Tibial nerve (tissue), 4 donors: ENCODE measurements at regions not wholly inside any gene's neighbourhood (a gene's known extent, or its start where the extent isn't known, plus 50 kb on each side); places are given as distances from the start of the nearest gene placed in this dataset.
"Not testable (repeated sequence)": the region's sequence is repeated elsewhere in the genome, so short reads cannot be mapped to it uniquely, and the experiment has no call there.

Source experiments
- DNase-seq, 2 donors: peaks; one replicate each; pipeline ENCODE4 v3.0.0-alpha.2; 2019; ENCODE audit warnings: low spot score in 2 of 2
- H3K27ac ChIP-seq, 4 donors: fragments of 200-600 bp; sonication (generic) in 3 of 4; one replicate each; pipeline ENCODE4 v1.5.1; 2017 to 2019; ENCODE audit warnings: mild to moderate bottlenecking in 1 of 4
- H3K27me3 ChIP-seq, 2 donors: fragments of 200-600 bp; sonication (generic) in 1 of 2; one replicate each; pipeline versions ENCODE4 v1.5.1 to v1.6.0; 2017 to 2019
- H3K36me3 ChIP-seq, 3 donors: fragments of 200-600 bp; sonication (generic); one replicate each; pipeline ENCODE4 v1.5.1; 2018 to 2019
- H3K4me1 ChIP-seq, 4 donors: fragments of 200-600 bp; sonication (generic) in 3 of 4; one replicate each; pipeline ENCODE4 v1.5.1; 2017 to 2019
- H3K4me3 ChIP-seq, 4 donors: fragments of 200-600 bp; sonication (generic) in 3 of 4; one replicate each; pipeline ENCODE4 v1.5.1; 2017 to 2019; ENCODE audit warnings: mild to moderate bottlenecking in 1 of 4, moderate library complexity in 1 of 4
- H3K9me3 ChIP-seq, 4 donors: fragments of 200-600 bp; sonication (generic) in 3 of 4; one replicate each; pipeline ENCODE4 v1.5.1; 2017 to 2019
- EP300 ChIP-seq, 2 donors: sonication (generic); formaldehyde crosslinking; IDR thresholded peaks; one replicate each; pipeline ENCODE4 v1.6.1; 2017; ENCODE audit warnings: antibody characterized with exemption in 2 of 2, mild to moderate bottlenecking in 1 of 2
- POLR2A ChIP-seq, 2 donors: fragments of 450-650 bp; IDR thresholded peaks; one replicate each; pipeline ENCODE4 v1.6.1; 2017; ENCODE audit warnings: antibody characterized with exemption in 2 of 2, mild to moderate bottlenecking in 2 of 2, moderate library complexity in 2 of 2
- WGBS, 2 donors: methylation state at CpG; one replicate each; pipeline ENCODE4 v1.1.5; 2018; 5-methylcytosine and 5-hydroxymethylcytosine counted together
- TF ChIP-seq, protein P1 (sequence below), 5 experiments: fragments of 200-600 bp in 3 of 5; fragments of 450-650 bp in 2 of 5; sonication (generic) in 3 of 5; IDR thresholded peaks; one replicate each; pipeline ENCODE4 v1.5.1; 2016 to 2019; ENCODE audit warnings: antibody characterized with exemption in 5 of 5, mild to moderate bottlenecking in 3 of 5, moderate library complexity in 2 of 5

DNA sequence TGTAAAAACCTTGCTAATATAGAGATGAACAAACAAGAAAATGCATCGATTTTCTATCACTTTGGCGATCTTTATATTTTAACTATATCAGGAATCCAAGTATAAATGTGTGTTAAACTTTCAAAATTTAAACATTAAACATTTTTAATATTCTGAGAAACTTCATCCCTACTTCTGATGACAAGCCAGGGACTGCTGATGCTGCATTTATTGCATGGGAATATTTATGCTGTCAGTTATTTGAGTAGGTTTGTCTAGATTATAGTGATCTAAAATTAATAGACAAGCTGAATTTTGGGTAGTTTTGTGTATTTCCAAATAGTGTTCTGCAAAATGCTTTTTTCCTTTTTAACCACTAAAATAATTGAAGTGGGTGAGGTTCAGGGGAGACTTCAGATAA is 175.3 kb downstream of the LEPR start:
- WGBS, 2 donors, result 99% methylated on average over 2 of the region's 2 CpGs
- Histone ChIP-seq H3K4me1 (no peaks in the 10 kb centered on the region), H3K9me3 (no peaks in the 10 kb centered on the region), H3K27me3 (no peaks in the 10 kb centered on the region), H3K27ac (no peak overlapping the region), H3K36me3 (peaks cover 0 to 8% (median 0%) of the 10 kb centered on the region in 3 donors), H3K4me3 (no peak overlapping the region)
- TF ChIP-seq, protein P1, sequence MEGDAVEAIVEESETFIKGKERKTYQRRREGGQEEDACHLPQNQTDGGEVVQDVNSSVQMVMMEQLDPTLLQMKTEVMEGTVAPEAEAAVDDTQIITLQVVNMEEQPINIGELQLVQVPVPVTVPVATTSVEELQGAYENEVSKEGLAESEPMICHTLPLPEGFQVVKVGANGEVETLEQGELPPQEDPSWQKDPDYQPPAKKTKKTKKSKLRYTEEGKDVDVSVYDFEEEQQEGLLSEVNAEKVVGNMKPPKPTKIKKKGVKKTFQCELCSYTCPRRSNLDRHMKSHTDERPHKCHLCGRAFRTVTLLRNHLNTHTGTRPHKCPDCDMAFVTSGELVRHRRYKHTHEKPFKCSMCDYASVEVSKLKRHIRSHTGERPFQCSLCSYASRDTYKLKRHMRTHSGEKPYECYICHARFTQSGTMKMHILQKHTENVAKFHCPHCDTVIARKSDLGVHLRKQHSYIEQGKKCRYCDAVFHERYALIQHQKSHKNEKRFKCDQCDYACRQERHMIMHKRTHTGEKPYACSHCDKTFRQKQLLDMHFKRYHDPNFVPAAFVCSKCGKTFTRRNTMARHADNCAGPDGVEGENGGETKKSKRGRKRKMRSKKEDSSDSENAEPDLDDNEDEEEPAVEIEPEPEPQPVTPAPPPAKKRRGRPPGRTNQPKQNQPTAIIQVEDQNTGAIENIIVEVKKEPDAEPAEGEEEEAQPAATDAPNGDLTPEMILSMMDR (IDR thresholded peaks at IDR 0.05), result no peak
- TF ChIP-seq POLR2A (IDR thresholded peaks at IDR 0.05), result no peak
- no peak for TF ChIP-seq EP300 (IDR thresholded peaks at IDR 0.05)
- no peak for DNase-seq

GRCh38 chr1:65596768-65597167 is 176.3 kb downstream of the LEPR start:
- no peak for DNase-seq
- Histone ChIP-seq H3K36me3 (peaks cover 0 to 8% (median 0%) of the 10 kb centered on the region in 3 donors), H3K4me1 (no peaks in the 10 kb centered on the region), H3K4me3 (no peak overlapping the region), H3K9me3 (no peaks in the 10 kb centered on the region), H3K27ac (no peak overlapping the region), H3K27me3 (no peaks in the 10 kb centered on the region)
- TF ChIP-seq, protein P1 (IDR thresholded peaks at IDR 0.05), result no peak
- WGBS, 2 donors, result 95% methylated on average over 2 of the region's 2 CpGs

- TF ChIP-seq, protein P1 (IDR thresholded peaks at IDR 0.05), result no peak
- no peak for TF ChIP-seq EP300 (IDR thresholded peaks at IDR 0.05)
- H3K36me3 ChIP-seq, result peaks cover 0 to 21% (median 0%) of the 10 kb centered on the region in 3 donors
- no peaks in the 10 kb centered on the region for H3K27me3 ChIP-seq
- H3K4me3 ChIP-seq, result no peak overlapping the region
- no peaks in the 10 kb centered on the region for H3K9me3 ChIP-seq
- 53 to 55% methylated on average over 1 of the region's 1 CpG for WGBS, 2 donors
- H3K4me1 ChIP-seq, result no peaks in the 10 kb centered on the region
- no peak for DNase-seq
- no peak overlapping the region for H3K27ac ChIP-seq
Observed at GRCh38 chr1:65605621-65606020, 185.2 kb downstream of the LEPR start.

- no peak for TF ChIP-seq POLR2A (IDR thresholded peaks at IDR 0.05)
- TF ChIP-seq EP300 (IDR thresholded peaks at IDR 0.05), result no peak
- TF ChIP-seq, protein P1 (IDR thresholded peaks at IDR 0.05), result no peak
- H3K36me3 ChIP-seq, result peaks cover 0 to 25% (median 0%) of the 10 kb centered on the region in 3 donors
- WGBS, 2 donors, result 71 to 77% methylated on average over 3 of the region's 3 CpGs
- no peak overlapping the region for H3K27ac ChIP-seq
- DNase-seq, result no peak
- H3K4me1 ChIP-seq, result no peaks in the 10 kb centered on the region
- no peak overlapping the region for H3K4me3 ChIP-seq
- no peaks in the 10 kb centered on the region for H3K9me3 ChIP-seq
- no peaks in the 10 kb centered on the region for H3K27me3 ChIP-seq
Observed at GRCh38 chr1:65606426-65606825, 186.0 kb downstream of the LEPR start.

- H3K9me3 ChIP-seq, result no peaks in the 10 kb centered on the region
- no peak overlapping the region for H3K27ac ChIP-seq
- H3K27me3 ChIP-seq, result no peaks in the 10 kb centered on the region
- H3K36me3 ChIP-seq, result peaks cover 0 to 29% (median 0%) of the 10 kb centered on the region in 3 donors
- DNase-seq, result no peak
- no peak for TF ChIP-seq POLR2A (IDR thresholded peaks at IDR 0.05)
- no peaks in the 10 kb centered on the region for H3K4me1 ChIP-seq
- WGBS, 2 donors, result 95 to 98% methylated on average over 2 of the region's 2 CpGs
- no peak overlapping the region for H3K4me3 ChIP-seq
Observed at GRCh38 chr1:65613884-65614283, 178.8 kb upstream of the PDE4B start.

- 39 to 49% methylated on average over 2 of the region's 2 CpGs for WGBS, 2 donors
- no peaks in the 10 kb centered on the region for H3K27me3 ChIP-seq
- H3K9me3 ChIP-seq, result no peaks in the 10 kb centered on the region
- no peak overlapping the region for H3K27ac ChIP-seq
- H3K4me3 ChIP-seq, result no peak overlapping the region
- TF ChIP-seq, protein P1 (IDR thresholded peaks at IDR 0.05), result no peak
- H3K4me1 ChIP-seq, result no peaks in the 10 kb centered on the region
- DNase-seq, result no peak
- peaks cover 0 to 17% (median 0%) of the 10 kb centered on the region in 3 donors for H3K36me3 ChIP-seq
Observed at GRCh38 chr1:65615859-65616258, 176.8 kb upstream of the PDE4B start.

DNA sequence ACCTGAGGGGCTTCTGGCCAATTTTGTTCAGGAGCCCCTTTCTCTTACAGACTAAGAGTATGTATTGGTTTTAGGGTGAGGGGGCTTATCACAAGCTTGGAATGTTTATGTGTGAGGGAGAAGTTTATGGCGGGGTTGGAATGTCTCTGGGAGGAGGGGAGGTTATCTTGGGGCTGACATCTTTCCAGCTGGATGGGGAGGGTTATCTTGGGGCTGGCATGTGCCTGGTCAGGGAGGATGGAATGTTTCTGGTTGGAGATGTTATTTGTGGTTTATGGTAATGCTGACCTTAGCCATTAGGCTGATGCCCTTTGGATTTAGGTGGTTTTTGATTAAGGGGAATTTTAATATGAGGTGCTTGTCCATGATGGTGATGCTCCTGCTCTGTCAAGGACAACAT is 171.0 kb upstream of the PDE4B start:
- not testable (repeated sequence) for H3K4me3 ChIP-seq, DNase-seq, H3K27me3 ChIP-seq, H3K4me1 ChIP-seq, H3K27ac ChIP-seq, H3K9me3 ChIP-seq
- peaks cover 0 to 11% (median 0%) of the 10 kb centered on the region in 3 donors for H3K36me3 ChIP-seq
- 41 to 44% methylated on average over 1 of the region's 1 CpG for WGBS, 2 donors
